ENCODE measurements at regions not wholly inside any gene's neighbourhood (a gene's known extent, or its start where the extent isn't known, plus 50 kb on each side); places are given as distances from the start of the nearest gene placed in this dataset.

DNA sequence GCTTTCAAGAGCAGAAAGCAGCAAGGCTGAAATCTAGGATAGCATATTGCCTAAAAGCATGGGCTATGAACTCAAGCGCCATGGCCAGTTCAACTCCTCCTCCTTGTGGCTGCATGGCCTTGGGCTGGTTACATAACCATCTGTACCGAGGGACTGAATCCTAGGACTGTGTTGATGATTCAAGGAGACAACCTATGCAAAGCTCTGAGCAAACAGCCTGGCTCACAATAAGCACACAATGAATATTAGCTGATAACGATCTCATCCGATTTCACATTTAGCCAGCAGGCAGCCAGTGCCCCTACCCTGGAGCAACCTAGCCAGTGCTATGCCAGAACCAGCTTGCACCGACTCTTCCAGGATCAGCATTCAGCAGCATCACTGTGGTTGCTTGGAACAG lies 698.4 kb downstream of the TBC1D22A start:
- no peak for DNase-seq (ENCODE audit: low read depth in 2 of 2)

GRCh38 chr22:47460176-47460575 lies 697.7 kb downstream of the TBC1D22A start:
- no peak for DNase-seq (ENCODE audit: low read depth in 2 of 2)

DNA sequence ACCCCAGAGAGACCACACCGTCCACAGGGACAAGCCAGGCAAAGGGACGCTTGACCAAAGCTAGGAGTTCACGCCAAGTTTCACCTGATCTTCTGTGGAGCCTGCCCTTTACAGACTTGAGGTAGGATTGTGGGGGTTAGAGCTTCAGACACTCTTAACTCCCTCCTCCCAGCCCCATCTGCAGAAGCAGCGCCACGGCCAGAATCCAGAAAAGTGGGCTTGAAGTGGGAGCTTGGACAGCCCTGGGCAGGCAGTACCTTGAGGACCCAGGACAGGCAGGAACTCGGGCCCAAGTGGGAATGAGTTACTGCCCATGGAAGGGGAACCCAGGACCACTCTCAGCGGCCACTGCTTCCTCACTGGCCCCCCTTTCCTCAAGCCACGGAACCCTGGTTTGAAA lies 695.9 kb downstream of the TBC1D22A start:
- no peak for DNase-seq (ENCODE audit: low read depth in 2 of 2)

- no peak for DNase-seq (ENCODE audit: low read depth in 2 of 2)
Measured at GRCh38 chr22:47457509-47458300, 695.3 kb downstream of the TBC1D22A start.

DNA sequence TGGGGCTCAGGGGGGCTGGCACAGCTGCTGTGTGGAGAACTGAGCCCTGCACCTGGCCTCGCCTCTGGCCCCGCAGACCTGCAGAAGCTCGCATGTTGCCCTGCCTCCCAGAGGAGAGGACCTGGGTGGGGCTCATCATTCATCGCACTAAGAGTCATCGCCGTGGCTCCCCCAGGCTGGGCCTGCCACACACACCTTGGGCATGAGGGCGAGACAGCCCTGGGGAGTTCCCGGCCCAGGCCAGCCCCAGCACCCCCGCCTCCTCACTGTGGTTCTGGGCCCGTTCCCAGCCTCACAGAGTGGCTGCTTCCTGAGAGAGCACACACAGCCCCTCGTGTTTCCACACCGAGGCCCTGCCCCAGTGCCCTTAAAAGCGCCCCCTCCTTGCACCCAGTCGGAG lies 694.6 kb downstream of the TBC1D22A start:
- no peak for DNase-seq (ENCODE audit: low read depth in 2 of 2)

GRCh38 chr22:47456031-47456430 lies 693.6 kb downstream of the TBC1D22A start:
- DNase-seq (ENCODE audit: low read depth in 2 of 2) = no peak

- DNase-seq (ENCODE audit: low read depth in 2 of 2) = no peak
Measured at GRCh38 chr22:47453049-47453448, 690.6 kb downstream of the TBC1D22A start.

DNA sequence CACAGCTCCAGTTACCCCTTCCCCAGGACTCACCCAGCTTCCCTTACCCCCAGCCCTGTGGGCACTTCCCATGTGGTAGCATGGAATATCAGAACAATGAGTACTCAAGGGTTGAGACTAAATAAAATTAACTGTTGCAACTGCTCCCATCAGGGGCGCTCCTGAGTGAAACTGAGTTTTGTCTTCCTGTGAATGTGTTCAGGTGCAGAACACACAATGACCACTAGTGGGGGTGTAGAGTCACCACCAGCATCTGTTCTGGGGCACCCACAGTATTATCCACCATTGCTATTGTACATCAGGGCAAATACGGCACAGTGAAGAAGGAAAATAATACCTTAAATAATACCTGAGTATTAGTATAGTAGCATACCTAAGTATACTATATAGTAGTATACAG lies 689.7 kb downstream of the TBC1D22A start:
- DNase-seq (ENCODE audit: low read depth in 2 of 2) = no peak

DNA sequence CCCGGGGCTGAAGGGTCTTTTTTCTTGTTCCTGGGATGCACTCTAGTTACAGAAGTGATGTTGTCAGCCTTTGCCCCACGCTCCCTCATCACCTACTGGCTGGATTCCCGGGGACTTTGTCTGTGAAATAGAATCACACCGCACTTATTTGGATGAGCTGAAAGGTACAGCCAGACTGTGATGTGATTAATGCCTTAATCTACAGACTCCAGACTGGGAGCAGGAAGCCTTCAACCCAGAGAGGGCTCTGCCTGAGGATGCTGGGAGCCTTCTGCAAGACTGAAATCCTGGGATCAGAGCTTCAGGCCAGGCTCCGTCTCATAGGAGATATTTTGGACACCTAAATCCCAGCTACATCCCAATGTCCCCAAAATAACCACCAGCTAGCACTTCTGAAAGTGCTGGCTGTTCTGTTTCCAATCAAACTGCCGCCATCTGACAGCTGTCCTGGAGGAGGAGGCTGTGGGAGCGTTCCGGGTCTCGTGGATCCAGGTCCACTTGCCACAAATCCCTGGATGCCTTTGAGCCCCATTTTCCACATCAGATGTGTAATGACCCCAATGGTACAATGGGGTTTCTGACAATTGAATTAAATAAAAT lies 688.5 kb downstream of the TBC1D22A start:
- no peak for DNase-seq (ENCODE audit: low read depth in 2 of 2)

- DNase-seq (ENCODE audit: low read depth in 2 of 2) = no peak
Measured at GRCh38 chr22:47449508-47450270, 687.2 kb downstream of the TBC1D22A start.

DNA sequence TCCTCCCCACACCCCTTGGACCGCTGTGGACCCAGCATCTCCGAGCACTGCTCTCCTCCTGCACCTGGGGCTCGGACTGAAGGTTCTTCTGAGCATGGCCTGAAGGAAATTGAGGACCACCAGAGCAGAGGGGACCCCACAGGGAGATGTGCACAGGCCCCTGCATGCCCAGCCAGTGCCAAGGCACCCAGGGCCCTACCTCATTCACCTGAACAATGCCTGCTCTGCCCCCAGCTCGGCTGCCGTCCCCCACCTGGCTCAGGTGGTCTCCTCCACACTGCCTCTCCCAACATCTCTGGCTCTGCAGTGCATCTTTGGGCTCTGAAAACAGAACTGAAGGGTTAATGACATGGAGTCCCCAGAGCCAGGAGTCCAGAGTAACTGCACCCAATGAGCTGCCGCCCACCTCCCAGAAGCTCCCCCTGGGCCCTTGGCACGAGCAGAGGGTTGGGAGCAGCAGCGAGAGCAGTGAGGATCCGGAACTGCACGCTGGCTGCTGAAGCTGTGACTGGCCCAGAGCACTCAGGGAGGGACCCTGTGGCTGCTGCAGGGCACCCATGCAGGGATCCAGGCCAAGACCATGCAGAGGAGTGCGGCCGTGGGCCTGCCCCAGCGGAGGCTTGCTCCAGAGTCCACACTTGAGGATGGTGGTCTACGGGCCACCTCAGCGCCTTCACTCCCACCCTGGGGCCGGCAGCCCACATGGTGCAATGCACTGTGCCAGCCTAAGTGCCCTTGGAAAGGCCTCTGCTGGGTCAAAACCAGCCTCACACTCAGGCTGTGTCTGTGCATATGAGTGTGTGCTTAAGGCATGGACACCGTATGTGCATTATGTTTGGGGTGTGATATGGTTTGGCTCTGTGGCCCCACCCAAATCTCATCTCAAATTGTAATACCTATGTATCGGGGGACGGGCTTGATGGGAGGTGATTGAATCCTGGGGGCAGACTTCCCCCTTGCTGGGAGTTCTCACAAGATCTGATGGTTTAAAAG lies 686.1 kb downstream of the TBC1D22A start:
- no peak for DNase-seq (ENCODE audit: low read depth in 2 of 2)

GRCh38 chr22:47446821-47447810 lies 684.7 kb downstream of the TBC1D22A start:
- DNase-seq (ENCODE audit: low read depth in 2 of 2) = no peak

- no peak for DNase-seq (ENCODE audit: low read depth in 2 of 2)
Measured at GRCh38 chr22:47446331-47446730, 683.9 kb downstream of the TBC1D22A start.

DNA sequence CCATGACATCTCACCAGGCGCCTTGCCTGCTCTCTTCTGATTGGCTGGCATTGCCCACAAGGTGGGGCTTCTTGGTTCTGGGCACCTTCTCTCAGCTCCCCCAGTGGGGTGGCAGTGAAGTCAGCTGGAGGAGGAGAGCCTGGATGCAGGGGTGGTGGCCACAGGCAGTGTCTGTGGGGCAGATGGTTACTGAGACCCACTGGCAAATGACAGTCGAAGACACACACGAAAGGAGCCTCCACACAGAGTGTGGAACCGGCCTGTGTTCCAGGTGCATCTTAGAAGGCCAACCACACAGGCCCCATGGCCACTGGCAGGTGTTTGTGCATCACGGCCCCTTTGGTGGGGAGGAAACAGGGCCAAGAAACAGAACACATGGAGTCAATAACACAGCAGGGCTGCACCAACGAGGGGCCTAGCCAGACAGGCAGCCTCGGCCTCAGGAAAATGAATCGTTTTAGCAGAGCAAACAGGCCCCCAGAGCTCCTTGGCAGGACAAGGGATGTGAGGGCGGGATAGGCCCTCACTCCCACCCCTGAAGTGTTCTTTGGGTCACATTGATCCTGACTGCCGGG lies 683.4 kb downstream of the TBC1D22A start:
- no peak for DNase-seq (ENCODE audit: low read depth in 2 of 2)

GRCh38 chr22:47445212-47445611 lies 682.8 kb downstream of the TBC1D22A start:
- DNase-seq (ENCODE audit: low read depth in 2 of 2) = no peak

DNA sequence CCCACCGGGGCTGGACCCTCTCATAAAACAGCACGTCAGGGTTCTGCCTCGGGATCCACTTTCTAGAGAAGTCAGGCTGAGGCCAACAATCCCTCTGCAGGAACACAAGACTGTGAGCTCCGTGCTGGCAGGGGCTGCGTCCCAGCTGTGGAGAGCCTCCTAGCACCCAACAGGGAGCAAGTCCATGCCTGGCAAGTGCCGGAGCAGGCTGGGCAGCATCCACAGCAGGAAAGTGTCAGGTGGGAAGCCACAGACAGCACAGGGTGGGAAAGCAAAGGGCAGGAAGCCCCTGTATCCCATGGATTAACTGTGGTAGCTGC lies 682.3 kb downstream of the TBC1D22A start:
- no peak for DNase-seq (ENCODE audit: low read depth in 2 of 2)

DNA sequence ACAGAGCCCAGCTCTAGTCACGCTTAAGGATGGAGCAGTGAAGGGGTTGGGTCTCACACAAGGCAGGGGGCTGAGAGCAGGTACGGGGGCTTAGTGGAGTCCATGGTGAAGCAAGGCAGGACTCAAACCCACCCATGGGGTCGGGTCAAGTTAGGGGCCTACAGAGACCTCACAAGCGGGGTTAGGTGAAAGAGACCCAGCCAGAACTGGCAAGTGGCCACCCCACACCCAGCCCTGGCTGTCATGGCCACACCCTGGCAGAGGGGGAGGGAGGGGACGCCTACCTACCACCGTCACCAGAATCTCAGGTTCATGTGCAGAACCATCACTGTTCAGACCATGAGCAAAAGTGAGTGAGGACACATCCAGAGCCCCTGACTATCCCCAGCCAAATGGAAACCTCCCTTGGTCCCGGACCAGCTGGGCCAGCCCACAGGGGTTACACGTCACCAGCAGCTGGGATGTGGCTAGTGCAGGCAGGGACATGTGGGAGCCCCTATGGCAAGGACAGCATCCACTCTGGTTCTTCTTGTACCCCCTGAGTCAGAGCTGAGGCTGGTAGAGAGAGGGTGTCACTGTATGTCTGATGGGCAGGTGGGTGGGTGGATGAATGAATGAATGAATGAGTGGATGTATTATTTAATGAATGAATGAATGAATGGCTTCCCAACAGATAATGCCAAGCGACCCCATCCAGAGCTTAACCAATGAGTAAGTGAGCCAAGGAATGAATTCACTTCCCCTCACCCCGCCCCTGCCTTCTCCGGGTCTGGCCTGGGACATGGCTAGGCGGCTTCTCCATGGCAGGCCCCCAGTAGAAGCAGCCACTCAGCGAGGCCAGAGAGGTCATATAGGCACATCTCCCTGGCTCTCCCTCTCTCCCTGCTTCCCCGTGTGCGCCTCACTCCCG lies 681.6 kb downstream of the TBC1D22A start:
- no peak for DNase-seq (ENCODE audit: low read depth in 2 of 2)

- no peak for DNase-seq (ENCODE audit: low read depth in 2 of 2)
Measured at GRCh38 chr22:47442821-47443220, 680.4 kb downstream of the TBC1D22A start.

DNA sequence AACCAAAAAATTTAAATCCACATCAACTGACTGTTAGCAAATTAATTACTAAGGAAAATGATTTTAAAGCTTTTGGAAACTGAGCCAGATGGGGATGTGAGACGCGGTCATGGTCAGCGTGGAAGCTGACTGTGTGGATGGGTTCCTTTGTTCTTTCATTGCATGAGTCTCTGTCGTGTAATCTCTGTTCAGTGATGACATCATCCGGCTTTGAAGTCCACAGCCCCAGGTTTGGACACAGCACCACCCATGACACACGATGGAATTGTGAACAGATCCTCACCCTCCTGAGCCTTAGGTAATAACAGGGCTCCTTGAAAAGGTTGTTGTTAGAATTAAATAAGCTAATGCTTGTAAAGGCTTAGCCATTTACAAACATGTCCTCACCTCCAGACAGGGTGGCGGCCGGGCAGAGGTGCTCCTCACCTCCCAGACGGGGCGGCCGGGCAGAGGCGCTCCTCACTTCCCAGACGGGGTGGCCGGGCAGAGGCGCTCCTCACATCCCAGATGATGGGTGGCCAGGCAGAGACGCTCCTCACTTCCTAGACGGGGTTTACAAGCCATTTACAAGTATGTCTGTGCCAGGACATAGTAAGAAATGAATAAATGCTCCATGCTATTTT lies 677.3 kb downstream of the TBC1D22A start:
- DNase-seq (ENCODE audit: low read depth in 2 of 2) = no peak
